Medulla oblongata (tissue), 1 donor: ENCODE measurements at regions not wholly inside any gene's neighbourhood (a gene's known extent, or its start where the extent isn't known, plus 50 kb on each side); places are given as distances from the start of the nearest gene placed in this dataset.

ENCODE experiments used
- DNase-seq: peaks from one replicate; pipeline ENCODE4 v3.0.0-alpha.2; 2015; ENCODE audit errors: extremely low spot score

DNA sequence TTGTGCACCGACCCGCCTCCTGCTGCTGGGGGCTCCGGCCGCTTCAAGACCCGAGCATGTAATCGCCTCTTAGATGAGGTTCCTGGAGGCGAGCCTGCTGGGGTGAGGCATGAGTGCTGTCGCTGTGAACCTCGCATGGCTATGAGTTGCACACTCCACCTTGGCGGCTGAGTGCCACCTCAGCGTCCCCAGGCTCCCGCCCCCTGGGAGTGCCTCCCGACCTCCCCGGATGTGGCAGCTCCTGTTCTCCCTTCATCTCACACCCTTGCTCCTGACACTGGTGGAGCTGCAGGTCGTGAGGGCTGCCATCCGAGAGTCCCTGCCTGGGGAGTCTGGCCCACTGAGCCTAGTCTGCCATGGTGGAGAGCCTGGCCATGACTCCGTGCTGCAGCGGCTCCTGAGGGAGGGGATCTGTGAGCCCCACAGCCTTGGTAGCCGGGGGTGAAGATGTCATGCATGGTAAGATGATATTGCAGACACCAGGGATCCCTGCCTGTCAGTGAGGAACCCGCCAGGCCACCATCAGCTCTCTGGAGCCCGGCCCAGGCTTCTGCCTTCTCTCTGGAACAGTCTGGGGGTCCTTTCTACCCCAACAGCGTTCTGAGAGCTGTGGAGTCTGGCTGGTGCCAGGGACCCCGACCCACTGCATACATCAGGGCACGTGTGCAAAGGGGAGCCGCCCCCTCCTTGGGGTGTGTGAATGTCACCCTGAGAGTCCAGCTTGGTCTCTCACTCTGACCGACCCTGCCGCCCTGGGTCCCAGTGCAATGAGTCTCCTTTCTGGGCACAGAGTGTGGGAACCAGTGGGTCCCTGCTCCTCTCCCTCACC is 61.6 kb upstream of the HS6ST1 start:
- DNase-seq, result no peak

DNA sequence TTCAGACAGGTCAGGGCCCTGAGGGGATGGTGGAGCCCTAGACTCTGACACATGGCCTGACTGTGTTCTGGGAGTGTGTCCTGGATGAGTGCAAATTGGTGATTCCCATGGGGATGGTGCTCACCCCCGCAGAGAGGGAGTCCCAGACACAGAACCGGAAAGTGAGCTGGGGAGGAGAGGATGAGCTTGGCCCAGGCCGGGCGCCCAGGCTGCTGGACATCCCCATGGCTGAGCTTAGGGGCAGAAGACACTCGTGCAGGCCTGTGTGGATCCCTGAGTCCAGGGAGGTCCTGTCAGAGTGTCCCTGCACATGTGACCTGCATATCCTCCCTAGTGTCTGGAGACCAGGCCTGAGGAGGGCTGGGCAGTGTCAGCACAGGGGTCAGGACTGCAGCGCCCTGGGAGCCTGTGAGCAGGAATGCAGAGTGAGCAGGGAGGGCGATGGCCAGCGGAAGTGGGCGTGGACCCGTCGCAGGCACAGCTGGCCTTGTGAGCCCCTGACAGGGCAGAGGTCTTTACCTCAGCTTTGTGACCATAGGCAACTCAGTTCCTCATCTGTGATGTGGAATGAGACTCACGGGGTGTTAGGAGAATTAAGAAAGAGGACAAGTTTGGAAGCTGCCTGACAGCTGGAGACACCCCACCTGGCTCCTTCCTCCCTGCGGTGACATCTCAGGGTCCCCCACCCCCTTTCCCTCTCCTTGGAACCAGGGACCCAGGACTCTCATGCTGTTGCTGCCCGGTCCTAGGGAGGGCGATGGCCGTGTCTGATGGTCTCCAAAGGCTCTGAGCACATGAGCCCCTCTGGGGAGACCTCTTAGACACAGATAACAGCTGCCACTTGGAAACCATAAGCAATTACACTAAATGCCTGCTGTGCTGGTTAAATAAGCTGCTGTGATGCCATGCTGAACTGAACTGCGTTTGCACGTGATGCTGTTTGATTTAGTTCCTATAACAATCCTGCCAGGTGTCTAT is 62.6 kb upstream of the HS6ST1 start:
- no peak for DNase-seq

DNA sequence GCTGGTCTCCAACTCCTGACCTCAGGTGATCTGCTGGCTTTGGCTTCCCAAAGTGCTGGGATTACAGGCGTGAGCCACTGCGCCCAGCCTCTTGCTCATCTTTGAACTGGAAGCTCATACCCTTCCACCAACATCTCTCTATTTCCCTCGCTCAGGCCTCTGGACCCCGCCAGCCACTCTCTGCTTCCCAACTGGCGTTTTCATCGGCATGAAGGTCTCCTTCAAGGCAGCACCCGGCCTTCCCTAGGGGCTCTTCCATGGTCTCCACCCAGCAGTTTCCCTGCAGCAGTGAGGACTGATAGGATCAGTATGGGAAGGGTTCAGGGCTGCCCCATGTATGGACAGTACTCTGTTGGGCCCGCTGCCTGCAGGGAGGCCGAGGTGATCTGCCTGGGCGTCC is 65.8 kb upstream of the HS6ST1 start:
- DNase-seq, result no peak

DNA sequence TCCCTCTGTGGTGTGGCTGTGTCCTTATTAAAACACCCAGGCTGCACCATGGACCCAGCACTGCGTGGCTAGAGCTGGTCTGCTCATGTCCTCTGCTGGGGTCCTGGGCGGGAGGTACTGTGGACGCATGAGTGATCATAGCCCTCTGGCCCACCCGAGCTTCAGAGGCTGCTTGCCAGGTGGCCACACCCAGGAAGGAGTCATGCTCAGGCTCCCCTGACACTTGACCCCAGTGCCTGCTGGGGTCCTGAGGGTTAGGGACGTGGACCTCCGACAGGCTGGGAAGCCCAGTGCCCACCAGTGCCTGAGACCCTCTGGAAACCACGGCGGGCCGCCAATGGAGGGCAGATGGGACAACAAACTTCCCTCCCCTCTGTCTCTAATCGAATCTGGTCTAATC is 66.3 kb upstream of the HS6ST1 start:
- no peak for DNase-seq

DNA sequence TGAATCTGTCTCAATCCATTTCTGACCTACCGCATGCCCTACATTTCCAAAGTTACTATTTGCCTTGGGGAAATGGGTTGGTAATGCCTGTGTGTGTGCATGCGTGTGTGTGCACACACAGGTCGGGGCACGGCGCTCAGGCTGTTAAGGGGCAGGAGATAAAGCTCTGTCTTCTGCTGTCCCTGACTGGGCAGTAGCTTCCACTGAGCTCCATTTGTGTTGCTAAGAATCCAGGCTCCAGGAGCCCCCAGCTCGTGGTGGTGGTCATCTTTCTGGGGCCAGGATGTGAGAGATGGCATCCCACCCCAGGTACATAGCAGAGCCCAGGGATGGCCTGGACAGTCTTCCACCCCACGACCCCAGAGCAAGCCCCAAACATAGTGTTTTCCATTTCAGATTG is 66.7 kb upstream of the HS6ST1 start:
- no peak for DNase-seq

DNA sequence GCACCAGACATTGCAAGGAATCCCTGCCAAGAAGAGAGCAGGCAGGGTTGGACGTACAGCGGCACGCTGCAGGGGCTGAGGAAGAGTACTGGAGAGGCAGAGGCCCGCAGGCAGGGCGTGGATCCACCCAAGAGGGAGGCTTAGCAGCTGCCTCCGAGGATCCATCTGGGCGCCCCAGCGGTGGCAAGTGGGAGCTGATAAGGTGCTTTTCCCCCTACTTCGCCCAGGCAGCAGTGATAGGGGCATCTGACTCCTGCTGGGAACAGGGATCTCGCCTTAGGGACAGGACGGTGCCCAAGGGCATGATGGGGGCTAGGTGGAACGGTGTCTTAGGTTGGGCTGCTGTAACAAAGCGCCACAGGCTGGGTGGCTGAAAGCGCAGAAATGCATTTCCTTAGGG is 67.4 kb upstream of the HS6ST1 start:
- DNase-seq, result no peak

DNA sequence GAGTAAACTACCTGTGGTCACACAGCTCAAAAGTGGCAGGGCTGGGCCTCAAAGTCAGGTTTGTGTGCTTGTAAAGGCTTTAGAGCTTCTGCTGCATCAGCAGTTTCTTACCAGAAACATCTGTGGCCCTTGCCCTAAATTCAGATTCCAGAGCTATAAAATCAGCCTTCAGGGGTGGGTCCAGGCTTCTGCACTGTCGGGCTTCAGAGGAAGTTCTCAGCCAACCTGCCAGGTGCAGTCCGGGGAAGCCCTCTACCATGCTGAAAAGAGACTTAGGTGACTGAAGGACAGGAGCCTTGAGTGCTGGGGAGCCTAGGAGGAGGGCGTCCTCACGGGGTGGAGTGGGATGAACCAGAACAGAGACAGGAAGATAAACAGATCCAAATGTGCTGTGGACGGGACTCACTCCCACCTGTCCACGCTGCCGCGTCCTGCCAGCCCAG is 69.9 kb upstream of the HS6ST1 start:
- no peak for DNase-seq

DNA sequence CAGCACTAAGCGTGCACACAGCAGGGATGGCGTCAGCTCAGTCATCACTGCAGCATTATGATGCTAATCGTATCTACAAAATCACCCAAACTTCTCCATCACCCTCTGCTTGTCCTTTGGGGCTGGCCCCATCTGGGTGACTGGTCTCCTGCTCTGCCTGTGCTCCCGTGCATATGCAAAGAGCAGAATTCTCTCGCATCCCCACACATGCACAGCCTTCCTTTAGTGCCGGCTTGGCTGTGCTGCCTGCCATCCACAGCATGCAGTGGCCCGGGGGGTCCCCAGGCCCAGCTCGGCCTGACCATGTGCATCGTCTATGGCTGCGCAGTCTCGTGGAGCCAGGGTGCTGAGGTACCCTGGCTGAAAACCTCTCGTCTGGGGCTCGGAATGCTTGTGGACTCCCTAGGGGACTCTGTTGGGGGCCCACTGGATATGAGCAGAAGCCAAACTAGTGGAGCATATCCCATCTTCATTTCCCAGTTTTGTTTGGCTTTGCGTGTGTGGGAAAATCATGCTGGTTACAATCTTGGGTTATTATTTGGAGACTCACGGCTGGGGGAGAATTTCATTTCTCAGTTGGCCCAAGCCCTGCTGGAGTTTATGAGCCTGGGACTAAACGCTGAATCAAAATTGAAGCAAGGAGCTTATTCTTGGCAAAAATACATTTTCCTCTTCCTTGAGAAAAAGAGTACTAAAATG is 70.9 kb upstream of the HS6ST1 start:
- DNase-seq, result no peak

DNA sequence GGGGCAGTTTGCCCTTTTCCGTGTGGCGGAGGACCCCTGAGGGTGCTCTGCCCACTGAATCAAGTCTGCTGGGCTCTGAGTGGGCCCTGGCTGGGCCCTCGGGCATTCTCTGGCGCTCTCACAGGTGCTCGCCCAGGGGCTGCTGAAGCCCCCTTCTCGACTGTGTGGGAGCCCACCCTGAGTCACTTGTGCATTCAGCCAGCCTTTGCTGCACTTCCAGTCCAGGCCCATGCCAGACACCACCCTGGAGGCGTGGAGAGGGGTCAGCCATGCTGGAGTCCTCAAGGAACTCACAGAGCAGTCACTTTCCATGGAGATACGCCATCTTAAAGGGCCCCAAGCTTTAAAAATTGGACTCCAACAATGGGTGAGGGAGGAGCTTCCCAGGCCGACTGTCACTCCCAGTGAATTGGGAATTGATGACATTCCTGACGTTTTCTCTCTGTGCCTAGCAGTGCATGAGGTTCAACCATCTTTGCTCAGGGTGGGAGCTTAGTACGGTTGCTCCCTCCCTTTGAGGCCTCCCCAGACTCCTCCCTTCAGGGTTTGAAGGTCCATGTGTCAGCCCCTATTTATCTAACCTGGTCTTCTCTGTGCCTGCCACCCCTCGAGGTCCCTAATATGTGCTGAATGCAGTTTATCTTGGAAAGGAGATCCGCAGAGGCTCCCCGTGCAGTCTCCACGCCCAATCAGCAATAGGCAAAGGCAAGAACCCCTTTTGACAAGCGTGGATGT is 71.8 kb upstream of the HS6ST1 start:
- no peak for DNase-seq

DNA sequence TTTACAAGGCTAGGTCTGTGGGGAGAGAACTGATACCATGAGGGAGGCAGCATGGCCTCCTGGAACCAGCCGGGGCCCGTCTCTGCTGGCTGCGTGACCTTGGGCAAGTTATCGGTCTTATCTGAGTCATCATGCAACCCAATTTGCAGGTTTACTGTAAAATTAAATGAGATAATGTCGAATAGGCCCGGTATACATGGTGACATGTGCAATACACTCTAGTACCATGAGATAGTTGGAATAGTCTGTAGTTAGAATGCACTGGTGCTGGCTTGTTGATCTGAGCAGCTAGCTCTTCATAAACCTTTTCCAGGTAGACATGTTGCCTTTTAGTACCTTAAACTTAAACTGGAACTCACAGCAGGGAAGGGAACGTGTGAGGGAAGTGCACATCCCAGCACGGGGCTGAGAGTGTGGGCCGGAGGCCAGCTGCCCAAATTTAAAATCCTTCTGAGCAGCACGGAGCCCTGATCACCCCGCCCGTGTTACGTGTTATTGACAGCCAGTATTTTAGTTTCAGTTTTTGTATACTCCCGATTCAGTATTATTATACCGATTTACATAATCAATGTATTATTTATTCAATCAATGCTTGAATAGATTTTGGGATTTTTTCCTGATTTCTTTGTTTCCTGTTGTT is 72.4 kb upstream of the HS6ST1 start:
- DNase-seq, result no peak

DNA sequence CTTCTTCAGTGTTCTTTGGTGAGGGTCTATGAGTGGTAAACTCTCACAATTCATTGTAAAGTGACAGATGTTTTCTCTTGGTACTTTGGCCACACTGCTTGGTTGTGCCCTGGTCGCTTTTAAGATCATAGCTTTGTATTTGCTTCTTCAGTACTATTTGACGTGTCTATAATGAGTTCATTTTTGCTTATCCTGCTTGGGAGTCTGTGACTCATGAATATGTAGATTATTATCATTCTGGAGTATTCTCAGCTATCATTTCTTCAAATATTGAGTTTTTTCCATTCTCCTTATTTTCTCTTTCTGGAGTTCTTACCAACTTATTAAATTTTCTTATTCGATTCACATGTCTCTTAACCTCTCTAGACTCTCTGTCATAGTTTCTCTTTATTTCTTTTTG is 73.0 kb upstream of the HS6ST1 start:
- no peak for DNase-seq

DNA sequence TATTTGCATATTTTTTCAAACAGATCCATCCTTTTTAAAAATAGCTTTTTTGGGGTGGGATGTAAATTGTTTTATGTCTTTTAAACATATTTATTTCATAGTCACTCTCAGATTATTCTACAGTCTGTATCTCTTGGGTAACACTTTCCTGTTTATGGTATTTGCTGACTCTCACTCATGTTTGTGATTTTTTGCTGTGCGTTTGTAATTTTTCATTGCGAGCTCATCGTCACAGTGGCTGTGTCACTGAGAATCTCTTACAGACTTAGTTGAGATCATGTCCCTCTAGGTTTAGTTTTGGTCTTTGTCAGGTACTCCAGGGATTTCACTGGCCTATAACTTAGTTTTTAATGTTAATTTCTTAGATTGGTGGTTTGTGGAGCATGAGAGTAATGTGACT is 73.5 kb upstream of the HS6ST1 start:
- DNase-seq, result no peak

DNA sequence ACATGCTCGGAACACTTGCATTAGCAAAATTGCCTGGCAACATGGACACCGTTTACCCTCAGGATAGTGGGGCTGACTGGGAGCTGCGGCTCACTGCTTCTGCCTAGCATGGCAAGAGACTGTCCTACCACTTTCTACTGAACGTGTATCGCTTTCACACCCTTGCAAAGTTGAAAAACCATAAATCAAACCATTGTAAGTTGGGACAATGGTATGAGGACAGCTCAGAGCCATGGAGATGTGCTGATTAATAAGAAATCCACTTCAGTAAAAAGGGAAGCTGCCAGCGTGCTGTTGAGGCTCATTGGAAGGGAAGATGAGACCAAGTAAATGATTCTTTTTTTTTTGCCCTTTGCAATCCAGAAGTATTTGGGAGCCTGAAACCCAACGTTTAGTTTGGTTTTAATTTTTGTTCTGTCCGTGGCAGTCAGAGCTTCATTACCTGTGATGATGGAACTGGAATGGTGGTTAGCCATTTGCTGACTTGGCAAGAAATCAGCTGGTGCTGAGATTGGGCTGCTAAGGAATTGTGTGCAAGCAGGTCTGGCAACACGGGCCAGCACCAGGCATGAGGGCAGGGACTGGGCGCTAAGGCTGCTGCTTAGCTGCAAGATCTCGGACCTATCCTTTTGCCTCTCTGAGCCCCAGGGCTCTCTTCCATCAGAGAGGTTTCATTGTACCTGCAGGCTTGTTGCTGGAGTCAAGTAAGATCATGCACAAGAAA is 75.5 kb upstream of the HS6ST1 start:
- DNase-seq, result no peak

DNA sequence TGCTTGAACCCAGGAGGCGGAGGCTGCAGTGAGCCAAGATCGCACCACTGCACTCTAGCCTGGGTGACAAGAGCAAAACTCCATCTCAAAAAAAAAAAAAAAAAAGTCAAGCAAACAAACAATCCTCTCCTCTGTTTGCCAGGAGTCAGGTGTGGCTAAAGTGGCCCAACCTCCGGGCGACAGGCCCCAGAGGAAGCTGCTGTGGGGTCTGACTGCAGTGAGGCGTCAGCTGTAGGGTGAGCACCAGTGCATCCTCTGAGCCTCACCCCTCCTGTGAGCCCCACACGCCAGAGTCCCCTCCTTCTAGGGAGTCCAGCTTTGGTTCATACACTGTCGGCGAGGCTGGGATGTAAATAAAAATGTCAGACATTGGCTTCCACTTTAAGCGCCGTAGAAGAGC is 76.5 kb upstream of the HS6ST1 start:
- DNase-seq, result no peak

DNA sequence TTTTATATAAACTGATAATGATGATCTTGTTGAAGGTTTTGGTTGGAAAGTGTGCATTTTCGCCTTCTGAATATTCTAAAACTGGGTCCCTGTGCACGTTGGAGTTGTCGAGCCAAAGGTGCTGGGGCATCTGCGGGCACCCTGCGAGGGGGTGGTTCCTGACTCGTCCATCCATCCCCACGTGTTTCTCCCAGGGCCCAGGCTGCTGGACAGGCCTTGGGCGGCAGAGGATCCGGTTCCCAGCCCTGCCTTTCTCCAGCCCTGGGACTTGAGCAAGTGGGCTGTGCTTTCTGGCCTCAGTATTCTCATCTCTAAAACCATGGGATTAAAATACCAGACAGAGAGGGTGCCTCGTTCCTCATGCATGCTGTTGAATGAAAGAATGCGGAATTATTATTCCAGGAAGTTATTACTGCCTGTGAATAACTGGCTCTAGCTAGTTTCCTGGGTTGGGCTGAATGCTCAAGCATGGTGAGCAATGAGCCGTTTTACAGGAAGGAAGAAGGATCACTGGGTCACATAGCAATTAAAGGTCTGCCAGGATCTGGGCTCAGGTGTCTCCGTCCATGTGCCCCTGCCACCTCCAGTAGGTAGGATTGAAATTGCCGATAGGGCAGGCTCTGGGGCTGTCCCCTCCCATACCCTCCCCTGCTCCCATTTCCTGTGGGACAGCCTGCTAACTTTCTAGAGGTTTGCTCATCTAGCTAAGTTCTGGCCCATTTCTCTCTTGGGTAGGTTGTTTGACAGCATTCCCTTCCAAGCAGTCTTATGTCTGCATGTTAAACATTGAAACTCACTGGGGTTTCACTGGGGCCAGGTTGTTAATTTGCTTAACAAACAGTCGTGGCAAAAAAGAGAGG is 77.2 kb upstream of the HS6ST1 start:
- no peak for DNase-seq

DNA sequence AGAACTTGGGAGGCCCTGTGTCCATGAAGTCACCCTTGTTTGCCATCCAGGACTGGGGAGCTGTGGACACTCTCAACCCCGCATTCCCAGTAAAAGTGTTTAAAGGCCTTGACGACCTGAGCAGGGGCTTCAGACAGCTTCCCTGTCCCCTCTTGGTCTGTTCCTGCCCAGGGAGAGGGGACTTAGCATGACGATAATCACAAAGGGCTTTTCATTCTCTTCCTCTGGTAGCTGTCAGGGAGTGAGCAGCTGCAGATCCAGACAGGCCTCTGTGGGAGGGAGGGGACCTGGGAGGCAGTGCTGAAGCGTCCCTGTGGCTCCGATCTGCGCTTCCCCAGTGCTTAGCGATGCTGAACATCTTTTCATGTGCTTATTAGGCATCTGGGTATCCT is 77.8 kb upstream of the HS6ST1 start:
- DNase-seq, result no peak

DNA sequence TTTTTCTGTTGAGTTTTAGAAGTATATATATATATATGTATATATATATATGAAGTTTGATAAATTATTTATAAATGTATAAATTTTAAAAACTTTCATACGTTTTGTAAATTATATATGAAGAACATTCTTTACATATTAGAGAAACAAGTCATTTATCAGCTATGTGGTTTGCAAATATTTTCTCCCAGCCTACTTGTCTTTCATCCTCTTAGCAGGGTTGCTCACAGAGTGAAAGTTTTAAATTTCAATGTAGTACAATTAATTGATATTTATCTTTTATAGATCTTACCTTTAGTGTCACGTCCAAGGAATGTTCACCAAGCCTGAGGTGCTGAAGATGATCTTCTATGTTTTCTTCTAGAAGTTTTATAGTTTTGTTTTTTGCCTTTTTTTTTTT is 78.3 kb upstream of the HS6ST1 start:
- no peak for DNase-seq

DNA sequence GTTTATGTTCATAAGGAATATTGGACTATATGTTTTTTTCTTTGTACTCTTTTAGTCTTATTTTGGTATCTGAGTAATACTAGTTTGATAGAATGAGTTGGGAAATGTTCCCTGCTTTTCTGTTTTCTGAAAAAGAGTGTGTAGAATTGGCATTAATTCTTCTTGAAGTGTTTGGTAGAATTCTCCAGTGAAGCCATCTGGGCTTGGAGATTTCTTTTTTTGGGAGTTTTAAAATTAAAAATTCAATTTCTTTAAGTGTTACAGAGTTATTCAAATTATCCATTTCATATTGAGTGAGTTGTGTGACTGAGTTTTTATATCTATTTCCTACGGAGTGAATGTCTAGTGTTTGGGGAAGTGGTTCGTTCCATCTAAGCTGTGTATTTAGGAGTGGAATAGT is 80.6 kb upstream of the HS6ST1 start:
- no peak for DNase-seq

DNA sequence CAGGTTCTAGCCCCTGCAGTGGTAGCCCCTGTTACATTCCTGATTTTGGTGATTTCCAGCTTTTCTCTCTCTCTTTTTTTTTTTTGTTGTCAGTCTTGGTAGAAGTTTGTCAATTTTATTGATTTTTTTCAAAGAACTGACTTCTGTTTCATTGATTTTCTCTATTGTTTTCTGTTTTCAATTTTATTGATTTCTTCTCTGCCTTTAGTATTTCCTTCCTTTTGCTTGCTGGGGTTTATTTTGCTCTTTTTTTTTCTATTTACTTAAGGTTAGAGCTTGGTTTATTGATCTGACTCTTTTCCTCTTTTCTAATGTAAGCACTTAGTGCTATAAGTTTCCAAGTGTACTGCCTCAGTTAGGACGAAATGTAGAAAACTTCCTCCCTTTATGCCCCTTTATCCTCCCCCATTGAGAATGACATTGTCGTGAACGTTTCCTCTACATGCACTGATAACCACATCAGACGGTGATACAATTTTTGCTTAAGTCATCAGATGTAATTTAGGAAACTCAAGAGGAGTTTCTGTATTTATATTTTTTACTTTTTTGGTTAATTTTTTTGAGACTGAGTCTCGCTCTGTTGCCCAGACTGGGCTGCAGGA is 81.1 kb upstream of the HS6ST1 start:
- DNase-seq, result no peak
